Activated CD4-positive, alpha-beta T cell treated with anti-CD3 and anti-CD28 coated beads, Interleukin-2, amount 50 U/mL, for 24 hours (primary cell): ENCODE measurements at regions not wholly inside any gene's neighbourhood (a gene's known extent, or its start where the extent isn't known, plus 50 kb on each side); places are given as distances from the start of the nearest gene placed in this dataset.

Source experiments
- DNase-seq, 2 donors: peaks; one replicate each; pipeline ENCODE4 v3.0.0-alpha.2; 2020; ENCODE audit warnings: low read depth in 1 of 2, low spot score in 1 of 2

DNA sequence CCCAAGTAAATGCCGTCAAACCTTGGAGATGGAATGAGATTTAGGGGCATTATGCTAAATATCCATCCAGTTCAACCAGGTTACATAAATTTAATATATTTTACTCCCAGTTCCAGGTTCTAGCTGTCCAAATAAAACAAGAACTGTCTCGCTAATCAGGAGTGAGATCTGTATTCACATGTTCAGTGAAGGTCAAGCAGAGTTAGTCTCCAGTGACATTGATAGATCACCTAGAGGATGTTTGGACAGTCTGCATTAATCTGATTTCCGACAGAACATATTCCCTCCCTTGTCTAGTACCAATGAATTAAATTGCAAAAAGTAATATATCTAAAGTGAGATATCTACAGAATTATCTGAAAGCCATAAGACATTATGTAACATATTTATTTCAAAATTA, 979.4 kb upstream of the CNTNAP5 start:
- DNase-seq: no peak

DNA sequence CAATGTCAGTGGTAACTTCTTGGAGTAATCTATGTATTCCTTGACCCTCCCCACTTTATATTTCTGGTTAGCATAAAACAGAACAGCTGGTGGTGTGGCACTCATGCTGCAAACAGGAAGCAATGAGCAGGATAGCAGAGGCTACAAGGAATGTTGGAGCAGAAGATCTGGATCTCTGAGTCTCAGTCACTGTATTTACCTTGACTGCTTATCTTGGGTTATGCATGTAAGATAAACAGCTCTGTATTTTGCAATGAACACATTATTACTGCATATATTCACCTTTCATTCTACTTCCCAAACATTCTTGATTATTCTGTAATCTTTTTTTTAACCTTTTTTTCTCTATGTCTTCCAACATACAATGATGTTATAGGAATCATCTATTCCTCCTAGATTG, 977.9 kb upstream of the CNTNAP5 start:
- no peak for DNase-seq

DNA sequence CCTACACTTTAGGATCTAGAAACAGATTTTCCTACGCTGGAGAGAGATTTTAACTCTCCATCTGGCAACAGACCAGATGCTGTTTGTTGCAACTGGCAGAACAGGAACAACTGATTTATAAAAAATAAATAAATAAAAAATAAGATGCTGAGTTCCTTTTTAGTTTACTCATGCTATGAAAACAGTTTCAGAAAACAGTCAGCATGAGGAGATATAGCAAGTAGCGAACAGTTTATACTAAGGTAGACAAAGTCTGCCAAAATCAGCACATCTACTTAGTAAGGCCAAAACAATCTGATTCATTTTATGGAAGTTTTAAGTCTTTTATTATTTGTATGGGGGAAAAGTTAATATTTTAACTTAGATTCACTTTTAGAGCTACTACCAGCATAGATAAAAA, 974.0 kb upstream of the CNTNAP5 start:
- DNase-seq: no peak

DNA sequence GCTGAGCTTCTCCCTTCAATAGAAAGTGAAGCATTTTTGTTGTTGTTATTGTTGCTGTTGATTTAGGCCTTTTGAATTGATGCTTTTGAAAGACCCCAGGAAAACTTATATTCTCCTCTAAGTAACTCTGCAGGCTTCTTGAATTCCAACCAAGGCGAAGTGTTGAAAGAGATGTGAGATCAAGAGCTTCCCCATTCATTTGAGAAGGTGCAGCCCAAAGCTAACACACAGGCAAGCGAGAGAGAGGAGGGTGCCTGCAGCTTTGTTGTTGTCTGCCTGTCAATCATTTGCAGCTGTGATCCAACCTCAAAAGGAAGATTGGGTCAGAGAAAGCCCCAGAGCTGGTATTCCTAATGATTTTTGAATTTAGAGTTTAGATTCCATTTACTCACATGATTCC, 963.6 kb upstream of the CNTNAP5 start:
- DNase-seq: no peak

DNA sequence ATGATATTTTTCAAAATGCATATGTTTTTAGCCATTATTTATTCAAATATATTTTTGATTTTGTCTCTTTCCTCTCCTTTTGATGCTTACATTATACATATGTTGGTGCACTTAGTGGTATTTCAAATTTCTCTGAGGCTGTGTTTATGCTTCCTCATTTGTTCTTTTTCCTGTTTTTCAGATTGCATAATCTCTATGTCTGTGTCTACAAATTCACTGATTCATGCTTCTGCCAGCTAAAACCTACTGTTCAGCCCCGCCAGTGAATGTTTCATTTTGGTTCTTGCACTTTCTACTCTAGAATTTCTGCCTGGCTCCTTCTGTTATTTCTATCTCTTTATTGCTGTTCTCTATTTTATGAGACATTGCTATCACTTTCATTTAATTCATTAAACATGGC, 951.7 kb upstream of the CNTNAP5 start:
- DNase-seq: no peak

DNA sequence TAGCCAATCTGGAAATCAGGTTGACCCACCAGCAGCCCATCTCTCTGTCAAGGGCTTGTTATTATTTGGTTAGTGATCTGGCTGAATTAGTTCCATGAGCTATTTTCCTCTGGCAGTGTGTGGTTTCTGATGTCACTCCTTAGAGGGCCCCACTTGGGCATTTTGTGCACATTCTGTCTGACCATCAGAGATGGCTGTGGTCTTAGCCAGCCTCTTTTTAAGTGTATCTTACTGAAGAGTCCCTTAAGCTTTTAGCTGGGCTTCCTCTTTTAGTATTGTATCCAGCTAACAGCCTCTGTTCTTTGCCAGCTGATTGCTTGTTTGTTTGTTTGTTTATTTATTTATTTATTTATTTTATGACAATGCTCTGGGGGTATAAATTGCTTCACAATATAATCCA, 951.1 kb upstream of the CNTNAP5 start:
- no peak for DNase-seq

DNA sequence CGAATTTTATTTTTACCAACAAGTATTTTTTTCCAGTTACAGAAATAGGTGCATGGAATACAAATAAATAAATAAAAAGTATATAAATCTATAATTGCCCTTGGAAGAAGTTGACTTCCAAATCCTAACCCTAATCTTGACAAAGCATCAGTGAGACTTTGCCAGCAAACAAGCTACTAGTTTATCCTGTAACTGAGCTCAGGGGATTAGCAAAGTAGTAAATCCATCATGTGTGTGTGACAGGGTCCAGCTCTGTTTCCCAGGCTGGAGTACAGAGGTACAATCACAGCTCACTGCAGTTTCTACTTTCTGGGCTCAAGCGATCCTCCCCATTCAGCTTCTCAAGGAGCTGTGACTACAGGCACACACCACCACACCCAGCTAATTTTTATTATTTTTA, 948.0 kb upstream of the CNTNAP5 start:
- no peak for DNase-seq

DNA sequence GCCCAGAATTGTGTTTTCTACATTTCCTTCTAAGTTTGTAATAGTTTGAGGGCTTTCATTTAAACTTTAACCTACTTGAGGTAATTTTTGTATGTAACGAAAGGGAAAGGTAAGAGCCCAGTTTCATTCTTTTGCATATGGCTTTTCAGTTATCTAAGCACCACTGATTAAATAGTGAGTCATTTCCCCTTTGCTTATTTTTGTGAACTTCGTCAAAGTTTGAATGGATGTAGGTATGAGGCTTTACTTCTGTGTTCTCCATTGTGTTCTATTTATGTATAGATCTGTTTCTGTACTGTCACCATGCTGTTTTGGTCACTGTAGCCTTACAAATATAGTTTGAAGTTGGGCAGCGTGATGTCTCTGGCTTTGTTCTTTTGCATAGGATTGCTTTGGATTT, 944.8 kb upstream of the CNTNAP5 start:
- DNase-seq: no peak

DNA sequence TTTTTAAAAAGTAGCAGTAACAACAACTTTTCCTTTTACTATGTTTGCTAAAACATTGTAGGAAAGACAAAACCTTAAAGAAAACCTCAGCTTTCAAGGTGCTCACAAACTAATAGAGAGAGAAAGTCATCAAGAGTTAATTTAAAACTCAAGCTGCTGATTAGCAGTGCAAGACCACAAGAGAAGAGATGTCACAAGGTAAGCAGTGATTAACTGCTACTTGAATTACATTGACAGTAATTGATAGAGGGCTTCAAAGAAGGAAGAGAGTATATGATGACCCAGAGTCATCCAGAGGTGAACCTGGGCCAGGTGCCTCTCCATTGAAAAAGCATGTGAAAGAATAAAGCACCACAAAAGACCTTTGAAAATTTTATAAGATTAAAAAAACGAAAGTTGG, 939.6 kb upstream of the CNTNAP5 start:
- no peak for DNase-seq

DNA sequence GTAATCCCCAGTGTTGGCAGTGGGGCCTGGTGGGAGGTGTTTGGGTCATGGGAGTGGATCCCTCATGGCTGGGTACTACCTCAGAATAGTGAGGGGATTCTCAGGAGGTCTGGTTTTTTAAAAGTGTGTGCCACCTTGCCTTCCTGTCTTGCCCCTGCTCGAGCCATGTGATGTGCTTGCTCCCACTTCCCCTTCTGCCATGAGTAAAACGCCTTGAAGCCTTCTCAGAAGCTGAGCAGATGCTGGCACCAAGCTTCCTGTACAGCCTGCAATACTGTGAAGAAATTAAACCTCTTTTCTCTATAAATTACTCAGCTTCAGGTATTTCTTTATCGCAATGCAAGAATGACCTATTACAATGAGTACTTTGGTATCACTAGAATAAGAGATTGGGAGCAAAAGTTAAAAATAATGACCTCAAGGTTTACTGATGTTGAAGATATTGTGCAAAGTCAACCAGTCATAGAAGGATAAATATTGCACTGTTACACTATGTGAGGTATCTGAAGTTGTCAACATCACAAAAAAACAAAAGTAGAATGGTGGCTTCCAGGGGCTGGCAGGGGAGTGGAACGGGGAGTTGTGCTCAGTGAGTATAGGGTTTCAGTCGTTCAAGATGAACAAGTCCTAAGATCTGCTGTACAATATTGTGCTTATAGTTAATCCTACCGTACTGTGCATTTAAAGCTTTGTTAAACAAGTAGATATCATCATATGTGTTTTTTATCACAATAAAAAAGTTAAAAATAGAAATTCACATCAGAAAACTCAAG, 938.3 kb upstream of the CNTNAP5 start:
- DNase-seq: no peak

DNA sequence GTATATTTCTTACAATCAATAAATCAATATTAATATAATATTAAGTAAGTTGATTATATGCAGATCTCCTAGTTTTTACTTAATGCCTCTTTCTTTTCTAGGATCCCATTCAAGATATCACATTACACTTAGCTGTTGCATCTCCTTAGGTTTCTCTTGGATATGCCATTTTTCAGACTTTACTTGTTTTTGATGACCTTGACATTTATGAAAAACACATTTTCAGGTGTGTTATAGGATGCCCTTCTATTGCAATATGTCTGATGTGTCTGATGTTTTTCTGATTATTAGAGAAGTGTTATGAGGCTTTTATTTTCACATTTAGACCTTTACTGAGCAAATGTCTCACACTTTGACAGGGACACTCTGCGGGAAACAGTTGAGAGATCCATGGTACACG, 933.6 kb upstream of the CNTNAP5 start:
- DNase-seq: no peak

DNA sequence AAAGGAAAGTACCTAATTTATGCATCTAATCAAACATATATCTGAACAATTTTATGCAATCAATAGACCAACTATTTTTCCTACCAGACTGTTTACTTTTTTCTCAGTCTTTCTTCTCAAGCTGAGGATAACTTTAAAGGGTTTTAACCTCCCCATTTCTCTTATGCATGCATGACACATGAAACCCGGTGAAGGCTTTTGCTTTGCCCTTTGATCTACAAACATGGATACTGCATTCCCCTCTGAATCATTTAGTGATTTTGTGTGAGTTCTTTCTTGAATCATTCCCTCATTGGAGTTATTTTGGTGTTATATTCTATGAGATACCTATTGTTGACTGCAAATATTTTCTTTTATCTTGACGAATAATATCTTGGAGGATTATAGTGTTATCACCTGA, 931.9 kb upstream of the CNTNAP5 start:
- DNase-seq: no peak

DNA sequence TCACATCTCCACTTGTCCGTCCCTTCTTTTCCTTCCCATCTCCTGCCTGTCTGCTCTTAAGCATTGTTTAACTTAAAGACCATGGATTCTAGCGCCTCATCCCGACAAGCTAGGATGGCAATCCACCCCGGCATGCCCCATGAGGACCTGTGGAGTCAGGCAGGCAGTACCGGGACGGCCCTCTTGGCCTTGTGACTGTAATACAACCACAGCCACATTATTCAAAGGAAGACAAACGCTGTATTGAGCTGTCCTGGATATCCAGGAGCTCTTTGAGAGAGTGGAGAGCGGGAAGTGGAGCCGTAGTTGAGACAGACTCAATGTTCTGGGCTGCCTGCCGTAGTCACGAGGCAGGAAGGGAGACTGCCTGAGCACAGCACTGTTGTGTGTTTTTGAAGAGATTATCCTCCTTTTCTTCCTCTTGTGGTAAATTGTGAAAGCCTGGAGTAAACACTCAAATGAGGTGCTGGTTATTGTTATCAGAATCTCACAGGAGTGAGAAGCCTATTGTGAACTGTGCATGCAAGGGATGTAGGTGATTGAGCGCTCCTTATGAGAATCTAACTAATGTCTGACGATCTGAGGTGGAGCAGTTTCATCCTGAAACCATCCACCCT, 929.8 kb upstream of the CNTNAP5 start:
- DNase-seq: no peak

DNA sequence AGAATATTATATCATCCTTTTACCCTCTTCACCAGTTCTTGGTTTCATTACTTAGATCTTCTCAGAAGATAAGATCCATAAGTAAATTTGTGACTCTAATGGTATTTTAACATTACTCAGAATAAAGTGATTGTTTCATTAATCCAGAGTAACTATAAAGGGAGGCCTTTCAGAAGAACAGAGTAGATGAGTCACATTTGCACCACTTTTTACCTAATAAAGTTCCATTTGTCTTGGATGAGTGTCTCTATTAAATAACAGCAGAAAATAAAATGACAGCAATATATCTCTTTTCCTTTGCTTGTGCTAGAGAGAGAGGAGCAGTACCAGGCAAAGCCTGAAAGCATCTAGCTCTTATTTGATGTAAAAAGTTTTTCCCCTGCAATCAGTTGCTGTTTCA, 926.5 kb upstream of the CNTNAP5 start:
- no peak for DNase-seq

DNA sequence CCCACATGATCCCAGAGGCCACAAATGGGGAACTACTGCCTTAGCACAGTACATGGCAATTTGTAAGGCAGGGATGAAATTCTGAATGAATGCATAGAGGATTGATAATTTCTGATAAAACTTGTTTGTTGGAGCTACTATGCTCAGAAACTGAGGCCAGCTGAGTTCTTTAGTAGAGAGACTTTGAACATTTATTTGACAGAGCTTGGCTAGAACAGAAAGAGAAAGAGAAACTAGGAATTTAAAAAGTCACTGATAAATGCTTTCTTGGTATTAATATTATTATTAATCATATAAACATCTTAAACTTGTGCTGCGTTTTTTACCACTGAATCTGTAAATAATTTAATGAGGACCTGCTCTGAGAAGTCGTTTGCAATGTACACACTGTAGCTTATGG, 923.7 kb upstream of the CNTNAP5 start:
- no peak for DNase-seq

DNA sequence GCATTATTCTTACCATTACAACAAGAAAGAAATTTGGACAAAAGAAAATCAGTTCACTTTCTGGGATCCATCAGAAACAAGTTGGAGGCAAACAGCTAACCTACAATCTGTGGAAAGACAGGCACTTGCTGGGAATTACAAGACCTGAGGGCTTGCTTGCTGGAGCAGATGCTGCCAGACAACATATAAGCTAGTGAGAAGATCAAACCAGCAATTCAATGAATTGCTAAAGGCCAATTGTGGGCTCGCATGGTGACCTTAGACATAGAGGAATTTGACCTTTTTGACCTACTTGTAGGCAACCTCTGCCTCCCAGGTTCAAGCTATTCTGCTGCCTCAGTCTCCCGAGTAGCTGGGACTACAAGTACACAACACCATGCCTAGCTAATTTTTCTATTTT, 921.2 kb upstream of the CNTNAP5 start:
- DNase-seq: no peak

DNA sequence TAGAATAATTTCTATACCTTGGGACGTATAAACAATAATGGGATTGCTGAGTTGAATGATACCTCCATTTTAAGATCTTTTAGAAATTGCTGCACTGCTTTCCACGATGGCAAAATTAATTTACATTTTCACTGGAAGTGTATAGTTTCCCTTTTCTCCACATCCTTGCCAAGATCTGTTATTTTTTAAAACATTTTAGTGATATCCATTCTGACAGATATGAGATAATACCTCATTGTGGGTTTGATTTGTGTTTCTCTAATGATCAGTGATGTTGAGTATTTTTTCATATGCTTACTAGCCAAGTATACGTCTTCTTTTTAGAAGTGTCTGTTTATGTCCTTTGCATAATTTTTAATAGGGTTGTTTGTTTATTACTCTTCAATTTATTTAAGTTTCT, 908.5 kb upstream of the CNTNAP5 start:
- DNase-seq: no peak

DNA sequence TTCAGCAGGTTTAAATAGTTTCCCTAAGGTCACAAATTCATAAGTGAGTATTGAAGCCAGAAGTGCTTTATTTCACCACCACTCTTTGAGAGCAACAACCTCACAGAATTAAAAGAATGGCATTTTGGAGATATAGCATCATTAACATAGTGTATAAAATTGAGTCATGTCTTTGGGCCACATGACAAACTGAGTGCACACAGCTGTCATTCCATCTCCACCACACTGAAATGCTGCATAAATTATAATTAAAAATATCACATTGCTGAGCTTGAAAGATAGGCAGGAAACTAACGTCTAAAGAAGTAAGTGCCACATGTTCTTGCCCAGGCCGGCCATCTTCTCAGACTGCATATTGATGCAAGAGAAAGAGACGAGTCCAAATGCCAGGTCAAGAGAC, 897.9 kb upstream of the CNTNAP5 start:
- no peak for DNase-seq

DNA sequence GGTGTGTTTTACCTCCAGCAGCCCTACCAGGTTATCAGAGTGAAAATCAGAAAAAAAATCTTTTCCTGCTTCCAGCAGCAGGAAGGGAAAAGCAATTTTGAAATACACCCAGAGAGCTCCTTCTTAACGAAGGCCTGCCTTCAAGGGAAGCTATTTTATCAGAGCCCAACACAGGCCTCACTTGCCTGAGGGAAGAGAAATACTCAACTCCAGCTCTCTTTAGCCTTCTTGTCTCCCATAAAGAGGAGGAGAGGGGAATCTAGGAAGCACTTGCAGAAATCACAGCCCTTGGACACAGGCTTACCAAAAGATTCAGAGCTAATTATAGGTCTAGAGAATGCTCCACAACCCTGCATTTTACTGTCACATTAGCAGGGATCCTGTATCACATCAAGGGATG, 896.1 kb upstream of the CNTNAP5 start:
- DNase-seq: no peak

DNA sequence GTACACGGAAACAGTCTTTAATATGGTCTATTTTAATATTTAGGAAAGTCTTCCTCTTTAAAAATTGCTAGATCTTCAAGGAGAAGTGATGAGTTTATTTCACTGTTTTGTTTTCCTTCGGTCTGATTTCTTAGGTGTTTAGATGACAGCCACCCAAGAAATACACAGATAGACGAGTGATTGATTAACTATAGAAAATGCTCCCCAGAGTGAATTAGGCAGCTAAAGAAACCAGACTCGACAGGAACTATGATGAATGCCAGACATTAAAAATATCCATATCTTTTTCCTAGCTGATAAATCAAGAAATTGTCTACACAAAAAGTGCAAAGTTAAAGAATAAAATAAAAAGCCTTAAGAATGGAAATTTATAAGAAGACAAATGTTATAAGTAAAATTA, 888.7 kb upstream of the CNTNAP5 start:
- DNase-seq: no peak

DNA sequence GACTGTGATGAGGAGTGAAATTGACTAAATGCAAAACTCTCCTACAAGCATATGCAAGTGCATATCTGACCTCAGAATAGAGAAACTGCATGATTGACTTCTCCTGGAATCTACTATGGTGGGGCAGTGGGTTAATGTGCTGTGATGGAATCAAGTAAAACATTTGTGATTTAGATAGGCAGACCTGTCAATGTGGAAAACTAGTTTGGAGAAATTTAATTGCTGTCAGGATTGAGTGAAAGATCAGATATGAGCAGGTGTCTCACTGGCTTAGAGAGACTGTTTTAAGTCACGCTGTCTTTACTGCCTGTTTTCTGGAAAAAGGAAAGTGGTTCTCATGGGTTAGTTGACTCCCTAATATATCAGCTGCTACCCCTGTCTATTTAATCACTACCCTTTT, 881.0 kb upstream of the CNTNAP5 start:
- DNase-seq: no peak

DNA sequence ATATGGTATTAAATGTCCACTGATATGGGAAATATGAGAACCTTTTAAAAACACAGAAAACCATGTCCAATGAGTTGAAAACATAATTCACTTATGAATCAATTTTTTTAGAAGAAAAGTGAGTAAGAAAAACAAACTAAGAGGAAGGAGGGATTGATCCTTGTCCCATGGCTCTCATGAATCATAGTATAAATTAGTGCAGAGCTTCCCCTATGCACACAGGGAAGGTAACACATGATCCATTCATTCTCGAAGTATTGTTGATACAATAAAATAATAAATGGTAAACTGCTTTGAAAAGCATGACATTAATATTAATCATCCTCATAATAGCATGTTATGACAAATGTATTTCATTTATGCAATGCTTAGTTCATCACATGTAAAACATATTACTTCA, 872.0 kb upstream of the CNTNAP5 start:
- no peak for DNase-seq

DNA sequence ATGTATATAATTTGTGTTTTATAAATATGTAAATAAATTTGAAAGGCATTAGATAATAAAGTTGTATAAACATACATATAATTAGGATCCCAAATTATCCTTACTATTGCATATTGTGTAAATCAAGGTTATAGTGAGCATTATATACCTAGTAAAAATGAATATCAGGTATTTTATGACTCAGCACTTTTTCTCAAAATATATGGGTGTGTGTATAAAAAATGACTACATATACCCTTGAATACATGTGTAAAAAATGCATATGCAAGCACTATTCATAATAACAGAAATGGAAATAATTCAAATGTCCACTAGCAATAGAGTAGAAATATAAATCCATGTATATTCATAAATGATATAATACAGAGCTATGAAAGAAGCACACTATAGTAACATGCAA, 870.9 kb upstream of the CNTNAP5 start:
- DNase-seq: no peak
